GM23338 (cell line): ENCODE measurements at regions not wholly inside any gene's neighbourhood (a gene's known extent, or its start where the extent isn't known, plus 50 kb on each side); places are given as distances from the start of the nearest gene placed in this dataset.
"Not testable (repeated sequence)": the region's sequence is repeated elsewhere in the genome, so short reads cannot be mapped to it uniquely, and the experiment has no call there.

Experiments
- ATAC-seq: fragments of 200-7000 bp; cut with Tn5 transposase; 3 replicates; pipeline ENCODE4 v1.9.1; 2020
- DNase-seq: peaks from one replicate; pipeline ENCODE4 v3.0.0-alpha.2; 2015; ENCODE audit warnings: low spot score
- H2AFZ ChIP-seq: fragments of 200-600 bp; sonication (generic); 2 replicates; pipeline ENCODE4 v1.8.0; 2016; ENCODE audit warnings: antibody characterized with exemption, mild to moderate bottlenecking, moderate library complexity
- H3F3A ChIP-seq: fragments of 200-600 bp; sonication (generic); replicated peaks from 2 replicates; pipeline ENCODE4 v1.8.0; 2017; ENCODE audit warnings: antibody characterized with exemption, mixed run types, low read depth
- H3K27ac ChIP-seq: fragments of 200-600 bp; sonication (generic); 2 replicates; pipeline ENCODE4 v1.6.1; 2016; ENCODE audit warnings: low read depth
- H3K27me3 ChIP-seq: fragments of 200-600 bp; sonication (generic); 2 replicates; pipeline ENCODE4 v1.8.0; 2016; ENCODE audit warnings: mild to moderate bottlenecking, mixed run types, moderate library complexity; ENCODE audit not compliant: insufficient read depth
- H3K36me3 ChIP-seq: fragments of 200-600 bp; sonication (generic); 2 replicates; pipeline ENCODE4 v1.8.0; 2016; ENCODE audit warnings: mild to moderate bottlenecking; ENCODE audit not compliant: insufficient read depth
- H3K4me1 ChIP-seq: fragments of 200-600 bp; sonication (generic); 2 replicates; pipeline ENCODE4 v1.8.0; 2016; ENCODE audit warnings: mild to moderate bottlenecking, moderate library complexity; ENCODE audit not compliant: insufficient read depth
- H3K4me2 ChIP-seq: fragments of 200-600 bp; sonication (generic); 2 replicates; pipeline ENCODE4 v1.7.1; 2017; ENCODE audit warnings: mixed run types
- H3K4me3 ChIP-seq: fragments of 200-600 bp; sonication (generic); 2 replicates; pipeline ENCODE4 v1.6.1; 2016; ENCODE audit warnings: mixed run types
- H3K79me2 ChIP-seq: fragments of 200-600 bp; sonication (generic); replicated peaks from 2 replicates; pipeline ENCODE4 v1.8.0; 2017; ENCODE audit warnings: mild to moderate bottlenecking; ENCODE audit not compliant: insufficient read depth
- H3K9me2 ChIP-seq: fragments of 200-600 bp; sonication (generic); 2 replicates; pipeline ENCODE4 v1.8.0; 2017; ENCODE audit not compliant: insufficient read depth
- H4K20me1 ChIP-seq: fragments of 200-600 bp; sonication (generic); replicated peaks from 2 replicates; pipeline ENCODE4 v1.8.0; 2017; ENCODE audit warnings: mild to moderate bottlenecking; ENCODE audit not compliant: insufficient read depth
- H3K27ac Mint-ChIP-seq: 2 replicates; pipeline ENCODE4 v1.8.0; 2020; ENCODE audit warnings: inconsistent platforms, mild to moderate bottlenecking, moderate library complexity, mixed read lengths
- H3K27me3 Mint-ChIP-seq: 3 replicates; pipeline ENCODE4 v1.8.0; 2022; ENCODE audit warnings: low read depth, mild to moderate bottlenecking, moderate library complexity, mixed read lengths, inconsistent platforms; ENCODE audit not compliant: insufficient read depth, poor library complexity
- H3K36me3 Mint-ChIP-seq: 3 replicates; pipeline ENCODE4 v1.8.0; 2021; ENCODE audit warnings: low read depth, mild to moderate bottlenecking, inconsistent platforms, moderate library complexity, mixed read lengths
- H3K4me1 Mint-ChIP-seq: 3 replicates; pipeline ENCODE4 v1.8.0; 2020; ENCODE audit warnings: mild to moderate bottlenecking, inconsistent platforms, mixed read lengths
- H3K4me3 Mint-ChIP-seq: 3 replicates; pipeline ENCODE4 v1.8.0; 2021; ENCODE audit warnings: moderate library complexity, mild to moderate bottlenecking, inconsistent platforms, mixed read lengths
- H3K9me3 Mint-ChIP-seq: 3 replicates; pipeline ENCODE4 v1.8.0; 2020; ENCODE audit warnings: moderate library complexity, mild to moderate bottlenecking, inconsistent platforms, mixed read lengths
- CREB1 ChIP-seq: fragments of 250-450 bp; sonication (Bioruptor Pico); IDR thresholded peaks from 2 replicates; pipeline ENCODE4 v1.5.0; 2020; ENCODE audit warnings: low read depth, mild to moderate bottlenecking, moderate library complexity
- CTCF ChIP-seq, 2 experiments: fragments of 200-600 bp in 1 of 2; sonication (generic) in 1 of 2; conservative IDR thresholded peaks; 2 replicates each; pipeline versions ENCODE4 v1.5.1 to v1.6.1; 2016 to 2017; ENCODE audit warnings: antibody characterized with exemption in 2 of 2, low read depth in 2 of 2, mild to moderate bottlenecking in 2 of 2, moderate library complexity in 1 of 2
- EZH2 ChIP-seq: fragments of 200-600 bp; sonication (generic); IDR thresholded peaks from one replicate; pipeline ENCODE4 v1.8.0; 2017; ENCODE audit warnings: antibody characterized with exemption, mild to moderate bottlenecking, low read depth; ENCODE audit not compliant: unreplicated experiment
- EZH2phosphoT487 ChIP-seq: fragments of 200-600 bp; sonication (generic); IDR thresholded peaks from one replicate; pipeline ENCODE4 v1.8.1; 2018; ENCODE audit warnings: antibody characterized with exemption; ENCODE audit not compliant: unreplicated experiment
- JUNB ChIP-seq: IDR thresholded peaks from one replicate; pipeline ENCODE4 v1.6.1; 2016; ENCODE audit warnings: antibody characterized with exemption; ENCODE audit not compliant: unreplicated experiment
- NANOG ChIP-seq: IDR thresholded peaks from 2 replicates; pipeline ENCODE4 v1.6.1; 2016; ENCODE audit warnings: antibody characterized with exemption, borderline replicate concordance
- POLR2AphosphoS5 ChIP-seq: IDR thresholded peaks from 2 replicates; pipeline ENCODE4 v1.6.1; 2016; ENCODE audit warnings: antibody characterized with exemption, low read depth
- REST ChIP-seq: IDR thresholded peaks from one replicate; pipeline ENCODE4 v1.6.1; 2018; ENCODE audit warnings: antibody characterized with exemption; ENCODE audit not compliant: unreplicated experiment
- STAT1 ChIP-seq: IDR thresholded peaks from one replicate; pipeline ENCODE4 v1.6.1; 2016; ENCODE audit warnings: antibody characterized with exemption; ENCODE audit not compliant: unreplicated experiment
- ZNF114 ChIP-seq: fragments of 250-450 bp; sonication (Bioruptor Pico); IDR thresholded peaks from 2 replicates; pipeline ENCODE4 v1.5.0; 2020; ENCODE audit warnings: mild to moderate bottlenecking, moderate library complexity
- TF ChIP-seq, protein P1 (sequence below): IDR thresholded peaks from 2 replicates; pipeline ENCODE4 v1.6.1; 2016; ENCODE audit warnings: antibody characterized with exemption

GRCh38 chr6:68024570-68025269, 610.4 kb upstream of the ADGRB3 start:
- peaks cover 16% of the 10 kb centered on the region for H3K36me3 Mint-ChIP-seq
- no peak overlapping the region for H3K27ac Mint-ChIP-seq
- no peak overlapping the region for H3K4me3 Mint-ChIP-seq
- ATAC-seq (no peak), DNase-seq (no peak)
- Histone ChIP-seq H3K27ac (no peak overlapping the region), H3K27me3 (no peaks in the 10 kb centered on the region), H3K36me3 (no peaks in the 10 kb centered on the region), H3K4me2 (no peak overlapping the region), H3F3A (no peaks in the 10 kb centered on the region), H4K20me1 (no peaks in the 10 kb centered on the region), H3K9me2 (no peaks in the 10 kb centered on the region), H3K79me2 (no peaks in the 10 kb centered on the region), H2AFZ (no peak overlapping the region), H3K4me3 (no peak overlapping the region), H3K4me1 (peaks cover 4% of the 10 kb centered on the region; the same call in 1 of the 2 replicates)
- peaks cover 4% of the 10 kb centered on the region; the same call in 1 of the 3 replicates for H3K4me1 Mint-ChIP-seq
- H3K9me3 Mint-ChIP-seq, result peaks cover 18% of the 10 kb centered on the region
- peaks cover 3% of the 10 kb centered on the region for H3K27me3 Mint-ChIP-seq
- TF ChIP-seq EZH2phosphoT487 (no peak), JUNB (no peak), POLR2AphosphoS5 (no peak), REST (no peak), NANOG (no peak), CREB1 (no peak), STAT1 (no peak), EZH2 (no peak), CTCF (conservative IDR thresholded peaks at IDR 0.05; ENCODE audit: low read depth in 2 of 2) (no peak), ZNF114 (CRISPR knock-in tag) (no peak)
- TF ChIP-seq, protein P1, sequence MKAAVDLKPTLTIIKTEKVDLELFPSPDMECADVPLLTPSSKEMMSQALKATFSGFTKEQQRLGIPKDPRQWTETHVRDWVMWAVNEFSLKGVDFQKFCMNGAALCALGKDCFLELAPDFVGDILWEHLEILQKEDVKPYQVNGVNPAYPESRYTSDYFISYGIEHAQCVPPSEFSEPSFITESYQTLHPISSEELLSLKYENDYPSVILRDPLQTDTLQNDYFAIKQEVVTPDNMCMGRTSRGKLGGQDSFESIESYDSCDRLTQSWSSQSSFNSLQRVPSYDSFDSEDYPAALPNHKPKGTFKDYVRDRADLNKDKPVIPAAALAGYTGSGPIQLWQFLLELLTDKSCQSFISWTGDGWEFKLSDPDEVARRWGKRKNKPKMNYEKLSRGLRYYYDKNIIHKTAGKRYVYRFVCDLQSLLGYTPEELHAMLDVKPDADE, result no peak

DNA sequence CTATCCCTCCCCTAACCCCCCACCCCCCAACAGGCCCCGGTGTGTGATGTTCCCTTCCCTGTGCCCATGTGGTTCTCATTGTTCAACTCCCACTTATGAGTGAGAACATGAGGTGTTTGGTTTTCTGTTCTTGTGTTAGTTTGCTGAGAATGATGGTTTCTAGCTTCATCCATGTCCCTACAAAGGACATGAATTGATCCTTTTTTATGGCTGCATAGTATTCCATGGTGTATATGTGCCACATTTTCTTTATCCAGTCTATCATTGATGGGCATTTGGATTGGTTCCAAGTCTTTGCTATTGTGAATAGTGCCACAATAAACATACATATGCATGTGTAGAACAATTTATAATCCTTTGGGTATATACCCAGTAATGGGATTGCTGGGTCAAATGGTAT, 612.1 kb upstream of the ADGRB3 start:
- H2AFZ ChIP-seq, H3K36me3 ChIP-seq, H3K27me3 ChIP-seq, H4K20me1 ChIP-seq, H3K27me3 Mint-ChIP-seq, ATAC-seq, H3K9me2 ChIP-seq, H3K27ac ChIP-seq, H3K4me1 Mint-ChIP-seq, H3K27ac Mint-ChIP-seq, DNase-seq, H3K4me1 ChIP-seq, H3K79me2 ChIP-seq, H3K4me3 ChIP-seq, H3K4me3 Mint-ChIP-seq, H3F3A ChIP-seq, H3K4me2 ChIP-seq: not testable (repeated sequence)
- H3K9me3 Mint-ChIP-seq, result peaks cover 18% of the 10 kb centered on the region
- peaks cover 16% of the 10 kb centered on the region for H3K36me3 Mint-ChIP-seq
